ENCODE measurements at regions not wholly inside any gene's neighbourhood (a gene's known extent, or its start where the extent isn't known, plus 50 kb on each side); places are given as distances from the start of the nearest gene placed in this dataset.

DNA sequence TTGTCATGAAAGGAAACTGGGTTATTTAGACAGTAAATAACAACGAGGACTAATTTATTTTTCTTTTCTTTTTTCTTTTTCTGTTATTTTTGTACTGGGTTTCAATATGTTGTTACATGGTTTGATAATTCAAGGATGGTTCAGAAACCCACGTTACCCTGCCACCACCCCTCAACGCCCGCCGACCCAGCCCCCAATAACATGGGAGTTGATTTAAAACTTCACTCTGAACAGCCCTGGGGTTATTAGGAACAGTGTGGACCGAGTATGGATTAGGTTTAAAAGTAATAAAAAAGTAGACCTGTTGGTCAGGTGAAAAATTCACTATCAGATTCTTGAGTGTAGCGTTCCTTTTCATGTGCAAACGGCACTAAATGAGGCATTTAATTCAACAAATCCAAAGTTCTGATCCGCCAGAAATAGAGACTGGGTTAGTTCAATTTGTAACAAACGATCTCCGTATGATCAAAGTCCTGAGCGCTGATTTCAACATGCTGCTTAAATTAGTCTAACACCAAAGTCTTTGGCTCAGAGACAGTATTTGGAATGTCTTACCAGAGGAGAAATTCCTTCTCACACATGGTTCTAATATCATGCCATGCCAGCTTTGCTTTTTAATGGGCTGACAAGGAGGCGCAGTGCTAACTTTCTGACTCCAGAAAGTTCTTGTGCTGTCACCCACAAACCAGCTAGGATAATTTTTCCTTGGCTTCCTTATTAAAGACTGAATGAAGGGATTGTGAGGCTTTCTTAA lies 173.1 kb upstream of the IRX3 start:
- TF ChIP-seq TAF1 (IDR thresholded peaks at IDR 0.05; ENCODE audit: borderline replicate concordance, insufficient read depth, low read length), result no peak
- no peak for TF ChIP-seq SIN3A (IDR thresholded peaks at IDR 0.05; ENCODE audit: borderline replicate concordance, insufficient read depth, low read length)
- TF ChIP-seq FOXP2 (optimal IDR thresholded peaks at IDR 0.05; ENCODE audit: borderline replicate concordance, extremely low read depth, extremely low read length, insufficient read depth), result no peak
- no peak for TF ChIP-seq REST (IDR thresholded peaks at IDR 0.05; ENCODE audit: insufficient read depth in 1 of 2, low read depth in 2 of 2, low read length in 2 of 2)
- TF ChIP-seq POLR2AphosphoS5 (IDR thresholded peaks at IDR 0.05; ENCODE audit: low read depth, low read length), result no peak

- TF ChIP-seq SIN3A (IDR thresholded peaks at IDR 0.05; ENCODE audit: borderline replicate concordance, insufficient read depth, low read length), result no peak
Measured at GRCh38 chr16:54458923-54459322, 172.3 kb upstream of the IRX3 start.

DNA sequence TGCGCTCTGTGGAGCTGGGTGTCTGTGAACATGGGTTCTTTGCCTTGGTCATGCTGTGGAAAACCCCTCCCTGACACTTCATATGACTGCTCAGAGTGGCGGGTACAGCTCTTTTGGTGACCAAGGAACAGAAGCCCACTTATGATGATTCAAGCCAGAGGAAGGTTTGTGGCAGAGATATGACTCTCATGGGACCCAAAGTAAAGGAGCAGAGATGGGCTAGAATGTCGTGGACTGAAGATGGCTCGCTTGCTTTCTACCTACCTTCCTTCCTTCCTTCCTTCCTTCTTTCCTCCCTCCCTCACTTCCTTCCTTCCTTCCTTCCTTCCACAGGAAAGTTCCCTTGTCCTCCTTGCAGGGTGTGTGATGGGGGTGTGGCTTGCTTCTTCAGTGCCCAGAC lies 169.7 kb upstream of the IRX3 start:
- TF ChIP-seq POLR2AphosphoS5 (IDR thresholded peaks at IDR 0.05; ENCODE audit: low read depth, low read length) (no peak), FOXP2 (optimal IDR thresholded peaks at IDR 0.05; ENCODE audit: borderline replicate concordance, extremely low read depth, extremely low read length, insufficient read depth) (no peak), SIN3A (IDR thresholded peaks at IDR 0.05; ENCODE audit: borderline replicate concordance, insufficient read depth, low read length) (no peak), REST (IDR thresholded peaks at IDR 0.05; ENCODE audit: insufficient read depth in 1 of 2, low read depth in 2 of 2, low read length in 2 of 2) (no peak), TAF1 (IDR thresholded peaks at IDR 0.05; ENCODE audit: borderline replicate concordance, insufficient read depth, low read length) (no peak)

GRCh38 chr16:54455030-54455725 lies 168.6 kb upstream of the IRX3 start:
- no peak for TF ChIP-seq REST (IDR thresholded peaks at IDR 0.05; ENCODE audit: insufficient read depth in 1 of 2, low read depth in 2 of 2, low read length in 2 of 2)
- TF ChIP-seq FOXP2 (optimal IDR thresholded peaks at IDR 0.05; ENCODE audit: borderline replicate concordance, extremely low read depth, extremely low read length, insufficient read depth), result no peak
- no peak for TF ChIP-seq TAF1 (IDR thresholded peaks at IDR 0.05; ENCODE audit: borderline replicate concordance, insufficient read depth, low read length)
- TF ChIP-seq SIN3A (IDR thresholded peaks at IDR 0.05; ENCODE audit: borderline replicate concordance, insufficient read depth, low read length), result no peak
- no peak for TF ChIP-seq POLR2AphosphoS5 (IDR thresholded peaks at IDR 0.05; ENCODE audit: low read depth, low read length)

GRCh38 chr16:54454616-54455015 lies 168.0 kb upstream of the IRX3 start:
- no peak for TF ChIP-seq POLR2AphosphoS5 (IDR thresholded peaks at IDR 0.05; ENCODE audit: low read depth, low read length)
- TF ChIP-seq FOXP2 (optimal IDR thresholded peaks at IDR 0.05; ENCODE audit: borderline replicate concordance, extremely low read depth, extremely low read length, insufficient read depth), result no peak
- TF ChIP-seq REST (IDR thresholded peaks at IDR 0.05; ENCODE audit: insufficient read depth in 1 of 2, low read depth in 2 of 2, low read length in 2 of 2), result no peak
- no peak for TF ChIP-seq SIN3A (IDR thresholded peaks at IDR 0.05; ENCODE audit: borderline replicate concordance, insufficient read depth, low read length)
- TF ChIP-seq TAF1 (IDR thresholded peaks at IDR 0.05; ENCODE audit: borderline replicate concordance, insufficient read depth, low read length), result no peak
